B cell (primary cell): ENCODE measurements at regions not wholly inside any gene's neighbourhood (a gene's known extent, or its start where the extent isn't known, plus 50 kb on each side); places are given as distances from the start of the nearest gene placed in this dataset. TPM values are rescaled to one million over a fixed set of nuclear protein-coding genes. Genes with fewer than 3 reads are reported as not detected.

Experiments used
- ATAC-seq: fragments of 200-7000 bp; cut with Tn5 transposase; one replicate; pipeline ENCODE4 v1.10.0; 2021; ENCODE audit warnings: low read depth, mild to moderate bottlenecking, moderate number of reproducible peaks, moderate library complexity
- CTCF ChIA-PET: fragments of 350-600 bp; sonication (Branson Sonifier 250); formaldehyde crosslinking; loops from one replicate; lab custom pipeline; 2021; ENCODE audit warnings: antibody characterized with exemption, inconsistent platforms; lab: Charles Lee
- POLR2A ChIA-PET: fragments of 350-600 bp; sonication (Branson Sonifier 250); formaldehyde crosslinking; loops from one replicate; lab custom pipeline; 2021; ENCODE audit warnings: antibody characterized with exemption; lab: Charles Lee
- DNase-seq: peaks from one replicate; pipeline ENCODE4 v3.0.0; 2013
- H2AFZ ChIP-seq: 2 replicates; pipeline ENCODE4 v1.6.1; 2012; ENCODE audit warnings: mild to moderate bottlenecking, low read depth, low read length; ENCODE audit not compliant: insufficient read depth, poor library complexity, severe bottlenecking
- H3K27ac ChIP-seq, 2 donors: 1 replicate in 1 of 2; 2 replicates in 1 of 2; pipeline ENCODE4 v1.5.1; 2012 to 2013; ENCODE audit warnings: low read length in 2 of 2, mild to moderate bottlenecking in 2 of 2, moderate library complexity in 1 of 2
- H3K27me3 ChIP-seq, 4 experiments: fragments of 200-600 bp in 1 of 4; sonication (generic) in 1 of 4; replicated peaks in 1 of 4; 1 replicate in 2 of 4; 2 replicates in 2 of 4; pipeline versions ENCODE4 v1.6.1 to v1.7.0; 2013 to 2016; ENCODE audit warnings: low read length in 3 of 4, mild to moderate bottlenecking in 2 of 4, mixed read lengths in 1 of 4, moderate library complexity in 1 of 4; ENCODE audit not compliant: insufficient read depth in 4 of 4, control insufficient read depth in 3 of 4; ENCODE audit errors: control extremely low read depth in 1 of 4
- H3K36me3 ChIP-seq, 2 experiments: replicated peaks in 1 of 2; 1 replicate in 1 of 2; 2 replicates in 1 of 2; pipeline versions ENCODE4 v1.6.1 to v1.7.1; 2013; ENCODE audit warnings: low read length in 1 of 2; ENCODE audit not compliant: insufficient read depth in 2 of 2, control insufficient read depth in 1 of 2; ENCODE audit errors: control extremely low read depth in 1 of 2, extremely low read depth in 1 of 2
- H3K4me1 ChIP-seq, 2 donors: fragments of 200-600 bp in 1 of 2; sonication (generic) in 1 of 2; 1 replicate in 1 of 2; 2 replicates in 1 of 2; pipeline versions ENCODE4 v1.5.1 to v1.6.1; 2013 to 2017; ENCODE audit warnings: low read length in 2 of 2; ENCODE audit not compliant: control insufficient read depth in 2 of 2, insufficient read depth in 2 of 2
- H3K4me2 ChIP-seq: replicated peaks from 2 replicates; pipeline ENCODE3; 2012; ENCODE audit warnings: mild to moderate bottlenecking, low read depth, low read length; ENCODE audit not compliant: poor library complexity, severe bottlenecking
- H3K4me3 ChIP-seq, 5 experiments: fragments of 200-600 bp in 1 of 5; sonication (generic) in 1 of 5; 1 replicate in 3 of 5; 2 replicates in 2 of 5; pipeline versions ENCODE4 v1.5.1 to v1.7.0; 2011 to 2016; ENCODE audit warnings: low read length in 4 of 5, mild to moderate bottlenecking in 4 of 5, low read depth in 2 of 5, control low read depth in 1 of 5, moderate library complexity in 1 of 5; ENCODE audit not compliant: insufficient read depth in 1 of 5; ENCODE audit errors: control extremely low read depth in 1 of 5, extremely low read depth in 1 of 5
- H3K79me2 ChIP-seq: fragments of 200-600 bp; sonication (generic); one replicate; pipeline ENCODE4 v1.6.0; 2016; ENCODE audit warnings: low read length; ENCODE audit not compliant: control insufficient read depth, insufficient read depth
- H3K9ac ChIP-seq: fragments of 200-600 bp; sonication (generic); 2 replicates; pipeline ENCODE4 v1.6.1; 2017; ENCODE audit warnings: mild to moderate bottlenecking, low read length, moderate library complexity
- H3K9me3 ChIP-seq, 3 donors: one replicate each; pipeline versions ENCODE4 v1.6.1 to v1.7.1; 2013; ENCODE audit warnings: low read length in 2 of 3; ENCODE audit not compliant: control insufficient read depth in 2 of 3, insufficient read depth in 1 of 3; ENCODE audit errors: control extremely low read depth in 1 of 3
- H4K20me1 ChIP-seq: 2 replicates; pipeline ENCODE4 v1.6.0; 2012; ENCODE audit warnings: mild to moderate bottlenecking, low read length; ENCODE audit not compliant: insufficient read depth, control insufficient read depth, poor library complexity, severe bottlenecking
- H3K27ac Mint-ChIP-seq: one replicate; pipeline ENCODE4 v1.8.0; 2021; ENCODE audit warnings: mixed read lengths
- H3K27me3 Mint-ChIP-seq: one replicate; pipeline ENCODE4 v1.8.0; 2021; ENCODE audit warnings: mixed read lengths
- H3K4me1 Mint-ChIP-seq: one replicate; pipeline ENCODE4 v1.8.0; 2021; ENCODE audit warnings: mixed read lengths
- H3K4me3 Mint-ChIP-seq: one replicate; pipeline ENCODE4 v1.8.0; 2021; ENCODE audit warnings: mixed read lengths
- H3K9me3 Mint-ChIP-seq: one replicate; pipeline ENCODE4 v1.8.0; 2022; ENCODE audit warnings: mixed read lengths; ENCODE audit not compliant: insufficient read depth
- EZH2 ChIP-seq: IDR thresholded peaks from 2 replicates; pipeline ENCODE4 v1.6.1; 2012; ENCODE audit warnings: borderline replicate concordance, low read depth, mild to moderate bottlenecking, moderate library complexity, low read length; ENCODE audit not compliant: insufficient read depth, poor library complexity, severe bottlenecking
- WGBS: methylation state at CpG from one replicate; pipeline ENCODE4 v1.1.5; 2013; ENCODE audit warnings: missing lambda C conversion rate; ENCODE audit not compliant: insufficient coverage; 5-methylcytosine and 5-hydroxymethylcytosine counted together
- intact Hi-C: fragments of 100-400 bp; cut with micrococcal nuclease; formaldehyde crosslinking; loops from one replicate; pipeline ENCODE4 v1.10.0; 2022
- small RNA-seq: library from RNA; depleted of rRNA; stranded (forward); fragments of <200 nt; gene quantifications from one replicate; pipeline ENCODE3, GENCODE V24; 2012; ENCODE audit warnings: low replicate concordance, low read depth; ENCODE audit not compliant: insufficient read length

DNA sequence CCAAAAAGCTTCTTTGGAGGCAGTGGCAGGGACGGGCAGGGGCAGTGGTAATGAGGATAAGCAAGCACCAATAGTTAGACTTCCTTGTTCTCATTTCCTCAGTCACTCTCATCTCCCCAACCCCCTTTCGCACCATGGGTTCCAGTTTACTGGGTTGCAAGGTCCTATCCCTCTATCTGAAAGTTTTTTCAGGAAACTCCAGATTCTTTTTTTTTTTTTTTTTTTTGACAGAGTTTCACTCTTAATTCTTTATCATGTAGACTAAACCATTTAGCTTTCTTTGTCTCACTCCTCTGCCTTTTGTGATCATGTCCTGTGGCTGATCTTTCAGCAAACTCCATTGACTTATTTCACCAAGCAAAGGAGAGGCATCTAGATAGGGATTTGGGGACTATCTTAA lies 51.4 kb upstream of the GMDS start:
- Mint-ChIP-seq H3K27me3 (no peaks in the 10 kb centered on the region), H3K4me3 (no peak overlapping the region), H3K4me1 (no peaks in the 10 kb centered on the region), H3K27ac (no peak overlapping the region), H3K9me3 (peaks cover 20% of the 10 kb centered on the region)
- Histone ChIP-seq H3K4me3 (no peak overlapping the region), H3K79me2 (no peaks in the 10 kb centered on the region), H3K36me3 (no peaks in the 10 kb centered on the region), H3K9ac (no peak overlapping the region), H3K4me1 (no peaks in the 10 kb centered on the region), H2AFZ (no peak overlapping the region), H3K27me3 (no peaks in the 10 kb centered on the region), H3K4me2 (no peak overlapping the region), H3K27ac (no peak overlapping the region), H3K9me3 (peaks cover 8 to 26% (median 24%) of the 10 kb centered on the region in 3 donors), H4K20me1 (no peaks in the 10 kb centered on the region)
- no peak for DNase-seq
- POLR2A ChIA-PET: no interaction called here
- TF ChIP-seq EZH2: no peak
- no peak for ATAC-seq
- whole genome bisulfite sequencing: 89% methylated on average over 1 of the region's 2 CpGs
- intact Hi-C loops: no loop called here
- CTCF ChIA-PET: no interaction called here

Small RNA genes in the stretch of these regions (small RNA-seq; reads per million reads assigned to genes)
- not detected for gene HMGN2P28
